ENCODE measurements at regions not wholly inside any gene's neighbourhood (a gene's known extent, or its start where the extent isn't known, plus 50 kb on each side); places are given as distances from the start of the nearest gene placed in this dataset.

DNA sequence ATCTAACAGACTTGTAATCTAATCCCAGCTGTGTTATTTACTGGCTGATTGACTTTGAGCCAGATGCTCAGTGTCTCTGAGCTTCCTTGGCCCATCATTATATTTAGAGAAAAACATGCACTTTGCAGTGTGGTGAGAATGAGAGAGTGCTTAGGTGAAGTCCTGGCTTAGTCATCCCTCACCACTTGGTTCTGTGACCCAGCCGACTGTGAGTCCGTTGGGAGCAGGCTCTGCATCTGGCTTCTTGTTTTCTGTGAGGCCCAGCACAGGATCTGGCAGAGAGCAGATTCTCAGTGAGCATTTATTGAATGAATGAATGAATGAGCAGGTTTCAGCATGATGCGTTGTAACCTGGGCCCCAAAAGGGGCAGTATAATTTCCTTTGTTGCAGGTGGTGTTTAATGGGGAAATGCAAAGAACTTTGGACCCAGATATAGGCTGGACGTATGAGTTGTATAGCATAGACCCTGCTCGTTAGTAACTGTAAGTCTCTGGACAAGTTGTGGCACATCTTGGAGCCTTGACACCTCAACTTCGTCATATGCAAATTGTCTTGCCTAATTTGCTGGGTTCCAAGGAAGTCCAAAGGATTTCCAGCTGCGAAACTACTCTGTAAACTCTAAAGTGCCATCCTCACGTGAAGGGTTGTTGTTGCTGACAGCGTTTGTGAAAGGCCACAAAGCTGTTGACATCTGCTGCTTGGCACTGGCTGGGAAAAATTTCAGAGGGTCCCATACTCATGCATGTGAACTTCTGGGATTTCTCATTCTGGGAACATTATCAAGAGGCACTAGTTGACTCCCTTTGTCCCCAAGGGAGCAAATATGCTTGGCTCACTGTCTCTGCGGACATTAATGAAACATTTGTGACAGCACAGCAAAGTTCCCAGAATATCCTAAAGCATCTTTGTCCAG is 138.8 kb upstream of the USP24 start:
- H3K18ac ChIP-seq (ENCODE audit: insufficient read length, low read depth, low read length): no peak overlapping the region
- no peaks in the 10 kb centered on the region for H3K23me2 ChIP-seq (ENCODE audit: insufficient read length, low read depth, low read length, poor library complexity, severe bottlenecking)
- no peak overlapping the region for H3K4ac ChIP-seq (ENCODE audit: low read depth, low read length)
- H4K8ac ChIP-seq (replicated peaks; ENCODE audit: insufficient read length, low read depth, low read length): no peak overlapping the region
- H2BK120ac ChIP-seq (ENCODE audit: low read depth, low read length, poor library complexity, severe bottlenecking): no peak overlapping the region
- no peak overlapping the region for H2BK12ac ChIP-seq (ENCODE audit: insufficient read length, low read depth, low read length)
- H4K91ac ChIP-seq (ENCODE audit: insufficient read length, low read depth, low read length): no peak overlapping the region
- peaks cover 7% of the 10 kb centered on the region for H3K27me3 Mint-ChIP-seq (ENCODE audit: low read depth)
- no peak overlapping the region for H3K4me2 ChIP-seq (ENCODE audit: insufficient read depth, insufficient read length, low read length)
- no CpG with 5 or more reads among the region's 10 CpGs for WGBS (ENCODE audit: extremely low coverage, insufficient read length, low lambda C conversion rate)
- H2BK15ac ChIP-seq (ENCODE audit: low read depth, low read length): no peak overlapping the region
- no peak overlapping the region for H3K27ac Mint-ChIP-seq
- no peaks in the 10 kb centered on the region for H3K9me3 Mint-ChIP-seq
- no peak overlapping the region for H2BK5ac ChIP-seq (ENCODE audit: insufficient read length, low read length)
- no peak overlapping the region for H3K23ac ChIP-seq (ENCODE audit: insufficient read length, low read depth, low read length)
- H3K36me3 Mint-ChIP-seq (ENCODE audit: insufficient read depth in 1 of 3, low read depth in 3 of 3): no peaks in the 10 kb centered on the region
- H3K4me1 Mint-ChIP-seq: no peaks in the 10 kb centered on the region
- no peaks in the 10 kb centered on the region for H3K79me2 ChIP-seq (ENCODE audit: insufficient read depth, low read length)
- no peaks in the 10 kb centered on the region for H3K9me3 ChIP-seq (ENCODE audit: control insufficient read depth, low read depth, low read length)
- H3K79me1 ChIP-seq (ENCODE audit: insufficient read depth, low read depth, low read length, poor library complexity, severe bottlenecking): no peaks in the 10 kb centered on the region
- H2BK20ac ChIP-seq (ENCODE audit: low read depth, low read length, poor library complexity, severe bottlenecking): no peak overlapping the region
- H2AFZ ChIP-seq (ENCODE audit: low read length): no peak overlapping the region
- H3K4me1 ChIP-seq (ENCODE audit: insufficient read depth, low read length): no peaks in the 10 kb centered on the region
- no peak overlapping the region for H3K4me3 Mint-ChIP-seq
- H4K20me1 ChIP-seq (ENCODE audit: control insufficient read depth, insufficient read depth, insufficient read length): no peaks in the 10 kb centered on the region
- H3K14ac ChIP-seq (ENCODE audit: insufficient read depth, low read length): no peak overlapping the region
- no peak overlapping the region for H4K5ac ChIP-seq (ENCODE audit: insufficient read length, low read depth, low read length)
- no peak overlapping the region for H3T11ph ChIP-seq (ENCODE audit: low read length)
- TF ChIP-seq, protein P1, sequence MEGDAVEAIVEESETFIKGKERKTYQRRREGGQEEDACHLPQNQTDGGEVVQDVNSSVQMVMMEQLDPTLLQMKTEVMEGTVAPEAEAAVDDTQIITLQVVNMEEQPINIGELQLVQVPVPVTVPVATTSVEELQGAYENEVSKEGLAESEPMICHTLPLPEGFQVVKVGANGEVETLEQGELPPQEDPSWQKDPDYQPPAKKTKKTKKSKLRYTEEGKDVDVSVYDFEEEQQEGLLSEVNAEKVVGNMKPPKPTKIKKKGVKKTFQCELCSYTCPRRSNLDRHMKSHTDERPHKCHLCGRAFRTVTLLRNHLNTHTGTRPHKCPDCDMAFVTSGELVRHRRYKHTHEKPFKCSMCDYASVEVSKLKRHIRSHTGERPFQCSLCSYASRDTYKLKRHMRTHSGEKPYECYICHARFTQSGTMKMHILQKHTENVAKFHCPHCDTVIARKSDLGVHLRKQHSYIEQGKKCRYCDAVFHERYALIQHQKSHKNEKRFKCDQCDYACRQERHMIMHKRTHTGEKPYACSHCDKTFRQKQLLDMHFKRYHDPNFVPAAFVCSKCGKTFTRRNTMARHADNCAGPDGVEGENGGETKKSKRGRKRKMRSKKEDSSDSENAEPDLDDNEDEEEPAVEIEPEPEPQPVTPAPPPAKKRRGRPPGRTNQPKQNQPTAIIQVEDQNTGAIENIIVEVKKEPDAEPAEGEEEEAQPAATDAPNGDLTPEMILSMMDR (conservative IDR thresholded peaks at IDR 0.05): no peak
- no peaks in the 10 kb centered on the region for H3K27me3 ChIP-seq (ENCODE audit: insufficient read depth, low read length)
- no peak overlapping the region for H3K27ac ChIP-seq (ENCODE audit: insufficient read length, low read depth, low read length)
- DNase-seq: no peak
- H2AK5ac ChIP-seq (ENCODE audit: insufficient read length, low read length): no peak overlapping the region
- H3K56ac ChIP-seq (ENCODE audit: insufficient read length, low read depth, low read length): no peak overlapping the region
- no peak overlapping the region for H3K9ac ChIP-seq (ENCODE audit: extremely low read depth, insufficient read length, low read length)

All from H9 (cell line).